GM23248 (cell line): ENCODE measurements at regions not wholly inside any gene's neighbourhood (a gene's known extent, or its start where the extent isn't known, plus 50 kb on each side); places are given as distances from the start of the nearest gene placed in this dataset.

ENCODE experiments used
- DNase-seq: peaks from one replicate; pipeline ENCODE4 v3.0.0-alpha.2; 2015
- H2AFZ ChIP-seq: fragments of 200-600 bp; sonication (generic); 2 replicates; pipeline ENCODE4 v1.6.1; 2016; ENCODE audit warnings: antibody characterized with exemption
- H3F3A ChIP-seq: fragments of 200-600 bp; sonication (generic); 2 replicates; pipeline ENCODE4 v1.6.1; 2016; ENCODE audit warnings: mild to moderate bottlenecking, antibody characterized with exemption, mixed run types; ENCODE audit not compliant: insufficient read depth
- H3K27ac ChIP-seq: fragments of 200-600 bp; sonication (generic); 2 replicates; pipeline ENCODE4 v1.5.1; 2016; ENCODE audit warnings: mild to moderate bottlenecking
- H3K27me3 ChIP-seq: fragments of 200-600 bp; sonication (generic); replicated peaks from 2 replicates; pipeline ENCODE4 v1.6.1; 2016; ENCODE audit warnings: mild to moderate bottlenecking; ENCODE audit not compliant: insufficient read depth
- H3K36me3 ChIP-seq: fragments of 200-600 bp; sonication (generic); 2 replicates; pipeline ENCODE4 v1.6.1; 2016; ENCODE audit warnings: low read depth, mild to moderate bottlenecking
- H3K4me1 ChIP-seq: fragments of 200-600 bp; sonication (generic); 2 replicates; pipeline ENCODE4 v1.6.1; 2016; ENCODE audit warnings: mild to moderate bottlenecking; ENCODE audit not compliant: insufficient read depth
- H3K4me2 ChIP-seq: fragments of 200-600 bp; sonication (generic); one replicate; pipeline ENCODE4 v1.6.1; 2016; ENCODE audit warnings: mild to moderate bottlenecking; ENCODE audit not compliant: unreplicated experiment
- H3K4me3 ChIP-seq: fragments of 200-600 bp; sonication (generic); 2 replicates; pipeline ENCODE4 v1.5.1; 2016; ENCODE audit warnings: mild to moderate bottlenecking
- H3K79me2 ChIP-seq: fragments of 200-600 bp; sonication (generic); 2 replicates; pipeline ENCODE4 v1.6.1; 2016; ENCODE audit warnings: mild to moderate bottlenecking; ENCODE audit not compliant: insufficient read depth
- H3K9ac ChIP-seq: fragments of 200-600 bp; sonication (generic); 2 replicates; pipeline ENCODE4 v1.6.1; 2016; ENCODE audit warnings: mild to moderate bottlenecking
- H3K9me2 ChIP-seq: fragments of 200-600 bp; sonication (generic); 2 replicates; pipeline ENCODE4 v1.6.1; 2016; ENCODE audit warnings: mixed run types, mild to moderate bottlenecking, moderate library complexity; ENCODE audit not compliant: insufficient read depth
- H3K9me3 ChIP-seq: fragments of 200-600 bp; sonication (generic); one replicate; pipeline ENCODE4 v1.6.1; 2017; ENCODE audit warnings: low read depth
- H4K20me1 ChIP-seq: fragments of 200-600 bp; sonication (generic); 2 replicates; pipeline ENCODE4 v1.6.0; 2016; ENCODE audit not compliant: insufficient read depth
- EZH2 ChIP-seq: fragments of 200-600 bp; sonication (generic); IDR thresholded peaks from 2 replicates; pipeline ENCODE4 v1.6.1; 2018; ENCODE audit warnings: antibody characterized with exemption, mild to moderate bottlenecking; ENCODE audit not compliant: insufficient read depth, poor library complexity, severe bottlenecking
- EZH2phosphoT487 ChIP-seq: fragments of 200-600 bp; sonication (generic); IDR thresholded peaks from 2 replicates; pipeline ENCODE4 v1.6.1; 2018; ENCODE audit warnings: antibody characterized with exemption, moderate library complexity, mild to moderate bottlenecking, low read depth; ENCODE audit not compliant: insufficient read depth
- WGBS, 2 experiments: methylation state at CpG; one replicate each; pipeline ENCODE4 v1.1.6; 2015 to 2017; ENCODE audit warnings: low lambda C conversion rate in 2 of 2, low coverage in 1 of 2; ENCODE audit errors: missing lambda C conversion rate in 2 of 2; 5-methylcytosine and 5-hydroxymethylcytosine counted together
- in situ Hi-C: fragments of 300-500 bp; cut with MboI; formaldehyde crosslinking; loops from 2 replicates; pipeline ENCODE4 v1.15.0; 2020

- H3K27ac ChIP-seq, result no peak overlapping the region
- H3K9ac ChIP-seq, result no peak overlapping the region
- H3K27me3 ChIP-seq, result 0 out of 2 replicates have a peak, but pooled peaks cover 4% of the 10 kb centered on the region
- H2AFZ ChIP-seq, result no peak overlapping the region
- H3F3A ChIP-seq, result no peaks in the 10 kb centered on the region
- no peak for DNase-seq
- WGBS, 2 experiments, result 62 to 63% methylated on average over 9 of the region's 9 CpGs
- TF ChIP-seq EZH2 (no peak), EZH2phosphoT487 (no peak)
- no peak overlapping the region for H3K4me3 ChIP-seq
- in situ Hi-C loops, result no loop called here
- H3K4me1 ChIP-seq, result no peaks in the 10 kb centered on the region
- H4K20me1 ChIP-seq, result no peaks in the 10 kb centered on the region
- H3K9me3 ChIP-seq, result no peaks in the 10 kb centered on the region
- no peaks in the 10 kb centered on the region for H3K9me2 ChIP-seq
- H3K79me2 ChIP-seq, result no peaks in the 10 kb centered on the region
- H3K36me3 ChIP-seq, result no peaks in the 10 kb centered on the region
- H3K4me2 ChIP-seq, result no peak overlapping the region
Measured at GRCh38 chr1:182129398-182129797, 67.9 kb upstream of the ZNF648 start.

GRCh38 chr1:182128502-182128901, 67.0 kb upstream of the ZNF648 start:
- 0 out of 2 replicates have a peak, but pooled peaks cover 4% of the 10 kb centered on the region for H3K27me3 ChIP-seq
- no peak for DNase-seq
- no peak overlapping the region for H3K27ac ChIP-seq
- H3K9me3 ChIP-seq, result no peaks in the 10 kb centered on the region
- H3F3A ChIP-seq, result no peaks in the 10 kb centered on the region
- in situ Hi-C loops, result no loop called here
- no peak overlapping the region for H3K9ac ChIP-seq
- H3K36me3 ChIP-seq, result no peaks in the 10 kb centered on the region
- WGBS, 2 experiments, result 59 to 62% methylated on average over 6 of the region's 6 CpGs
- H2AFZ ChIP-seq, result no peak overlapping the region
- H3K79me2 ChIP-seq, result no peaks in the 10 kb centered on the region
- H4K20me1 ChIP-seq, result no peaks in the 10 kb centered on the region
- H3K9me2 ChIP-seq, result no peaks in the 10 kb centered on the region
- no peak overlapping the region for H3K4me3 ChIP-seq
- no peaks in the 10 kb centered on the region for H3K4me1 ChIP-seq
- H3K4me2 ChIP-seq, result no peak overlapping the region
- no peak for TF ChIP-seq EZH2phosphoT487
- no peak for TF ChIP-seq EZH2

GRCh38 chr1:182127656-182128055, 66.1 kb upstream of the ZNF648 start:
- in situ Hi-C loops, result no loop called here
- Histone ChIP-seq H3K27ac (no peak overlapping the region), H3K4me3 (no peak overlapping the region), H3K4me2 (no peak overlapping the region), H3K4me1 (no peaks in the 10 kb centered on the region), H2AFZ (no peak overlapping the region), H3K36me3 (no peaks in the 10 kb centered on the region), H3K9me2 (no peaks in the 10 kb centered on the region), H3K9me3 (no peaks in the 10 kb centered on the region), H3K27me3 (0 out of 2 replicates have a peak, but pooled peaks cover 4% of the 10 kb centered on the region), H3F3A (no peaks in the 10 kb centered on the region), H4K20me1 (no peaks in the 10 kb centered on the region), H3K9ac (no peak overlapping the region), H3K79me2 (no peaks in the 10 kb centered on the region)
- TF ChIP-seq EZH2phosphoT487, result no peak
- no peak for TF ChIP-seq EZH2
- WGBS, 2 experiments, result 40 to 46% methylated on average over 3 of the region's 3 CpGs
- DNase-seq, result no peak

GRCh38 chr1:182126272-182126800, 64.8 kb upstream of the ZNF648 start:
- in situ Hi-C loops, result no loop called here
- Histone ChIP-seq H3K9ac (no peak overlapping the region), H3K9me3 (no peaks in the 10 kb centered on the region), H3K27ac (no peak overlapping the region), H3K4me3 (no peak overlapping the region), H3K36me3 (no peaks in the 10 kb centered on the region), H3K4me2 (no peak overlapping the region), H3K79me2 (no peaks in the 10 kb centered on the region), H3K9me2 (no peaks in the 10 kb centered on the region), H2AFZ (no peak overlapping the region), H3F3A (no peaks in the 10 kb centered on the region), H4K20me1 (no peaks in the 10 kb centered on the region), H3K4me1 (no peaks in the 10 kb centered on the region), H3K27me3 (0 out of 2 replicates have a peak, but pooled peaks cover 4% of the 10 kb centered on the region)
- WGBS, 2 experiments, result 28 to 29% methylated on average over 2 of the region's 2 CpGs
- TF ChIP-seq EZH2phosphoT487, result no peak
- no peak for TF ChIP-seq EZH2
- no peak for DNase-seq

- H3K4me2 ChIP-seq, result no peak overlapping the region
- H3F3A ChIP-seq, result no peaks in the 10 kb centered on the region
- no peak overlapping the region for H3K27ac ChIP-seq
- no peaks in the 10 kb centered on the region for H3K9me3 ChIP-seq
- no peaks in the 10 kb centered on the region for H3K9me2 ChIP-seq
- no peak overlapping the region for H3K4me3 ChIP-seq
- no peaks in the 10 kb centered on the region for H3K79me2 ChIP-seq
- in situ Hi-C loops, result no loop called here
- H3K4me1 ChIP-seq, result no peaks in the 10 kb centered on the region
- DNase-seq, result peak; percentile 7
- H2AFZ ChIP-seq, result no peak overlapping the region
- H3K36me3 ChIP-seq, result no peaks in the 10 kb centered on the region
- TF ChIP-seq EZH2 (no peak), EZH2phosphoT487 (no peak)
- H3K27me3 ChIP-seq, result 0 out of 2 replicates have a peak, but pooled peaks cover 3% of the 10 kb centered on the region
- H3K9ac ChIP-seq, result no peak overlapping the region
- no peaks in the 10 kb centered on the region for H4K20me1 ChIP-seq
Measured at GRCh38 chr1:182122913-182123260, 61.4 kb upstream of the ZNF648 start.
